GM23338 (cell line): ENCODE measurements at regions not wholly inside any gene's neighbourhood (a gene's known extent, or its start where the extent isn't known, plus 50 kb on each side); places are given as distances from the start of the nearest gene placed in this dataset.

Source experiments
- ATAC-seq: fragments of 200-7000 bp; cut with Tn5 transposase; 3 replicates; pipeline ENCODE4 v1.9.1; 2020
- DNase-seq: peaks from one replicate; pipeline ENCODE4 v3.0.0-alpha.2; 2015; ENCODE audit warnings: low spot score
- H2AFZ ChIP-seq: fragments of 200-600 bp; sonication (generic); 2 replicates; pipeline ENCODE4 v1.8.0; 2016; ENCODE audit warnings: antibody characterized with exemption, mild to moderate bottlenecking, moderate library complexity
- H3F3A ChIP-seq: fragments of 200-600 bp; sonication (generic); replicated peaks from 2 replicates; pipeline ENCODE4 v1.8.0; 2017; ENCODE audit warnings: antibody characterized with exemption, mixed run types, low read depth
- H3K27ac ChIP-seq: fragments of 200-600 bp; sonication (generic); 2 replicates; pipeline ENCODE4 v1.6.1; 2016; ENCODE audit warnings: low read depth
- H3K27me3 ChIP-seq: fragments of 200-600 bp; sonication (generic); 2 replicates; pipeline ENCODE4 v1.8.0; 2016; ENCODE audit warnings: mild to moderate bottlenecking, mixed run types, moderate library complexity; ENCODE audit not compliant: insufficient read depth
- H3K36me3 ChIP-seq: fragments of 200-600 bp; sonication (generic); 2 replicates; pipeline ENCODE4 v1.8.0; 2016; ENCODE audit warnings: mild to moderate bottlenecking; ENCODE audit not compliant: insufficient read depth
- H3K4me1 ChIP-seq: fragments of 200-600 bp; sonication (generic); 2 replicates; pipeline ENCODE4 v1.8.0; 2016; ENCODE audit warnings: mild to moderate bottlenecking, moderate library complexity; ENCODE audit not compliant: insufficient read depth
- H3K4me2 ChIP-seq: fragments of 200-600 bp; sonication (generic); 2 replicates; pipeline ENCODE4 v1.7.1; 2017; ENCODE audit warnings: mixed run types
- H3K4me3 ChIP-seq: fragments of 200-600 bp; sonication (generic); 2 replicates; pipeline ENCODE4 v1.6.1; 2016; ENCODE audit warnings: mixed run types
- H3K79me2 ChIP-seq: fragments of 200-600 bp; sonication (generic); replicated peaks from 2 replicates; pipeline ENCODE4 v1.8.0; 2017; ENCODE audit warnings: mild to moderate bottlenecking; ENCODE audit not compliant: insufficient read depth
- H3K9me2 ChIP-seq: fragments of 200-600 bp; sonication (generic); 2 replicates; pipeline ENCODE4 v1.8.0; 2017; ENCODE audit not compliant: insufficient read depth
- H4K20me1 ChIP-seq: fragments of 200-600 bp; sonication (generic); replicated peaks from 2 replicates; pipeline ENCODE4 v1.8.0; 2017; ENCODE audit warnings: mild to moderate bottlenecking; ENCODE audit not compliant: insufficient read depth
- H3K27ac Mint-ChIP-seq: 2 replicates; pipeline ENCODE4 v1.8.0; 2020; ENCODE audit warnings: inconsistent platforms, mild to moderate bottlenecking, moderate library complexity, mixed read lengths
- H3K27me3 Mint-ChIP-seq: 3 replicates; pipeline ENCODE4 v1.8.0; 2022; ENCODE audit warnings: low read depth, mild to moderate bottlenecking, moderate library complexity, mixed read lengths, inconsistent platforms; ENCODE audit not compliant: insufficient read depth, poor library complexity
- H3K36me3 Mint-ChIP-seq: 3 replicates; pipeline ENCODE4 v1.8.0; 2021; ENCODE audit warnings: low read depth, mild to moderate bottlenecking, inconsistent platforms, moderate library complexity, mixed read lengths
- H3K4me1 Mint-ChIP-seq: 3 replicates; pipeline ENCODE4 v1.8.0; 2020; ENCODE audit warnings: mild to moderate bottlenecking, inconsistent platforms, mixed read lengths
- H3K4me3 Mint-ChIP-seq: 3 replicates; pipeline ENCODE4 v1.8.0; 2021; ENCODE audit warnings: moderate library complexity, mild to moderate bottlenecking, inconsistent platforms, mixed read lengths
- H3K9me3 Mint-ChIP-seq: 3 replicates; pipeline ENCODE4 v1.8.0; 2020; ENCODE audit warnings: moderate library complexity, mild to moderate bottlenecking, inconsistent platforms, mixed read lengths
- CREB1 ChIP-seq: fragments of 250-450 bp; sonication (Bioruptor Pico); IDR thresholded peaks from 2 replicates; pipeline ENCODE4 v1.5.0; 2020; ENCODE audit warnings: low read depth, mild to moderate bottlenecking, moderate library complexity
- CTCF ChIP-seq, 2 experiments: fragments of 200-600 bp in 1 of 2; sonication (generic) in 1 of 2; conservative IDR thresholded peaks; 2 replicates each; pipeline versions ENCODE4 v1.5.1 to v1.6.1; 2016 to 2017; ENCODE audit warnings: antibody characterized with exemption in 2 of 2, low read depth in 2 of 2, mild to moderate bottlenecking in 2 of 2, moderate library complexity in 1 of 2
- ETS1 ChIP-seq: IDR thresholded peaks from 2 replicates; pipeline ENCODE4 v1.6.1; 2016; ENCODE audit warnings: antibody characterized with exemption
- EZH2 ChIP-seq: fragments of 200-600 bp; sonication (generic); IDR thresholded peaks from one replicate; pipeline ENCODE4 v1.8.0; 2017; ENCODE audit warnings: antibody characterized with exemption, mild to moderate bottlenecking, low read depth; ENCODE audit not compliant: unreplicated experiment
- EZH2phosphoT487 ChIP-seq: fragments of 200-600 bp; sonication (generic); IDR thresholded peaks from one replicate; pipeline ENCODE4 v1.8.1; 2018; ENCODE audit warnings: antibody characterized with exemption; ENCODE audit not compliant: unreplicated experiment
- JUNB ChIP-seq: IDR thresholded peaks from one replicate; pipeline ENCODE4 v1.6.1; 2016; ENCODE audit warnings: antibody characterized with exemption; ENCODE audit not compliant: unreplicated experiment
- NANOG ChIP-seq: IDR thresholded peaks from 2 replicates; pipeline ENCODE4 v1.6.1; 2016; ENCODE audit warnings: antibody characterized with exemption, borderline replicate concordance
- POLR2AphosphoS5 ChIP-seq: IDR thresholded peaks from 2 replicates; pipeline ENCODE4 v1.6.1; 2016; ENCODE audit warnings: antibody characterized with exemption, low read depth
- ZNF462 ChIP-seq: fragments of 250-450 bp; sonication (Bioruptor Pico); IDR thresholded peaks from 2 replicates; pipeline ENCODE4 v1.5.0; 2020; ENCODE audit warnings: mild to moderate bottlenecking, moderate library complexity

GRCh38 chr6:44652547-44652946, 265.0 kb downstream of the CDC5L start:
- H3K4me3 Mint-ChIP-seq: no peak overlapping the region
- H3K36me3 Mint-ChIP-seq: no peaks in the 10 kb centered on the region
- peaks cover 14% of the 10 kb centered on the region for H3K4me1 Mint-ChIP-seq

More at GRCh38 chr6:44652547-44652946, 265.0 kb downstream of the CDC5L start:
- Mint-ChIP-seq H3K9me3 (no peaks in the 10 kb centered on the region), H3K27ac (no peak overlapping the region), H3K27me3 (peaks cover 6% of the 10 kb centered on the region)
- H3K27me3 ChIP-seq: no peaks in the 10 kb centered on the region
- no peak overlapping the region for H3K27ac ChIP-seq
- no peak for TF ChIP-seq CTCF (conservative IDR thresholded peaks at IDR 0.05; ENCODE audit: low read depth in 2 of 2)
- no peak for TF ChIP-seq POLR2AphosphoS5
- no peak for TF ChIP-seq EZH2phosphoT487
- no peak for TF ChIP-seq ETS1
- no peak for TF ChIP-seq NANOG
- no peak for TF ChIP-seq ZNF462 (CRISPR knock-in tag)
- no peak for TF ChIP-seq EZH2
- TF ChIP-seq JUNB: no peak
- no peak for TF ChIP-seq CREB1
- H4K20me1 ChIP-seq: no peaks in the 10 kb centered on the region
- ATAC-seq: no peak
- no peaks in the 10 kb centered on the region for H3K79me2 ChIP-seq
- H3F3A ChIP-seq: no peaks in the 10 kb centered on the region
- H3K4me1 ChIP-seq: no peaks in the 10 kb centered on the region
- no peak overlapping the region for H3K4me3 ChIP-seq
- H2AFZ ChIP-seq: no peak overlapping the region
- no peak for DNase-seq
- H3K4me2 ChIP-seq: no peak overlapping the region
- H3K9me2 ChIP-seq: no peaks in the 10 kb centered on the region
- no peaks in the 10 kb centered on the region for H3K36me3 ChIP-seq
